ENCODE measurements at regions not wholly inside any gene's neighbourhood (a gene's known extent, or its start where the extent isn't known, plus 50 kb on each side); places are given as distances from the start of the nearest gene placed in this dataset.
"Not testable (repeated sequence)": the region's sequence is repeated elsewhere in the genome, so short reads cannot be mapped to it uniquely, and the experiment has no call there.

DNA sequence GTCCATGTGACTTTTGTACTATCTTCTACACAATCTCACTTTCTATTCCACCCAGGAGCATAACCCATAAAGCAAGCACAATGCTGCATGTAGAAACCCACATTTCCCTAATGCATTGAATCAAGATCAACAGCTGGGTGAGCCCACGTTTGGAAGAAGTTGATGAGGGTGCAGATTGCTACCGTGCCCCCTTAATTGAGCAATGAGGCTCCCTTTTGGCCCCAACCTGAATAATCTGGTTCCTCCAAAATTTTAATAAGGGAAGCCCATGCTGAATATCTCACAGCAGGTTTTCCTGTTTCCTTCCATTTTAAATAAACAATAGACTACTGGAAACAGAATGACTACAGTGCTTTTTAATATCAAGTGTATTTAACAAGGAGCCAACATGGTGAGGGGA lies 403.6 kb upstream of the SGCG start:
- Histone ChIP-seq H3K4me3 (ENCODE audit: low read length) (no peak overlapping the region), H3K27me3 (ENCODE audit: control insufficient read depth, insufficient read depth, low read length) (no peaks in the 10 kb centered on the region), H3K9me3 (replicated peaks; ENCODE audit: control insufficient read depth, low read depth, low read length) (no peaks in the 10 kb centered on the region), H3K27ac (ENCODE audit: low read length) (no peak overlapping the region), H3K4me1 (ENCODE audit: control insufficient read depth, insufficient read depth, low read length) (no peaks in the 10 kb centered on the region), H3K36me3 (ENCODE audit: control insufficient read depth, insufficient read depth, low read length) (no peaks in the 10 kb centered on the region)
- no peak for DNase-seq
- no CpG with 5 or more reads among the region's 2 CpGs for WGBS (ENCODE audit: insufficient coverage)

DNA sequence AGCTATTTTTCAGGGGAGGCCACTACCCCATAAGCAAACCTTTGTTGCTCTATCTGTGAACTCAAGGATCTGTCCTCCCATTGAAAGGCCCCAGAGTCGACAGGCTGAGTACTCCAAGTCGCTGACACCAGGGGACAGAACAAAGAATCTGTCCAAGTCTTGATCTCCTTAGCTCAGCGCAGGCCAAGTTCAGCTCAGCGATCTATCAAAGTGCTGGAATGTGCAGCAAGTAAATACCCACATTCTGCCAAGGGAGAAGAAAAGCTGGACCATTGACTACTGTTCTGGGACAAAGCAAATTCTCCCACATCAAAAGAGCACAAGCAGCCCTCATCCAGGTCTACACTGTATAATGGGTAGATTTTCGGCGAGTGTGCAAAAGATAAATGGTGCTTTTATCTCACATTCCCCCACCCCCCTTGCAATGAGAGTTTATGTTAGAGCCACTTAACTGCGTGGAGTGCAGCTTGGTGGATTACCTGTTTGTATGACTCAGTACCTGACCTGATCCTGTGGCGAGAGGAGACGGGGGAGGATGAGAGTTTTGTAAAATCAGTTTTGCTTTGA lies 391.7 kb upstream of the SGCG start:
- H3K9me3 ChIP-seq (replicated peaks; ENCODE audit: control insufficient read depth, low read depth, low read length), result no peaks in the 10 kb centered on the region
- WGBS (ENCODE audit: insufficient coverage), result 20% methylated on average over 1 of the region's 9 CpGs
- H3K4me3 ChIP-seq (ENCODE audit: low read length), result no peak overlapping the region
- no peak for DNase-seq
- no peaks in the 10 kb centered on the region for H3K27me3 ChIP-seq (ENCODE audit: control insufficient read depth, insufficient read depth, low read length)
- H3K36me3 ChIP-seq (ENCODE audit: control insufficient read depth, insufficient read depth, low read length), result no peaks in the 10 kb centered on the region
- H3K27ac ChIP-seq (ENCODE audit: low read length), result no peak overlapping the region
- H3K4me1 ChIP-seq (ENCODE audit: control insufficient read depth, insufficient read depth, low read length), result no peaks in the 10 kb centered on the region

DNA sequence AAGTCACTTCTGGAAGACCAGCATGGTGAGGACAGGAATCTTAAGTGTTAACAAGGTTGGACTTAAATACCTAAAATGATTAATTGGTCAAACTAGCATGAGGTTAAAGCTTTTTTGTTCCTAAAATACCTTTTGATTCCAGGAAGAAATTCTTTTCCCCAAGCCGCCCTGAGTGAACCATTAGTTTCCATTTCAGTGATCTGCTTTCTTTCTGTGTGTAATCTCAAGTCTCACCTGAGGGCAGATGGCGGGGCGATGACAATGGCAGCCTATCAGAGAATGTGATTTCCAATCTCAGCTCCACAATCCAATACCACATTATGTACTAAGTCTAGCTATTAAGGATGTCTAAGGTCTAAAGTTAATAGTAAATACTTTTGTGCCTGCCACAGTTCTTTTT lies 390.9 kb upstream of the SGCG start:
- 40% methylated on average over 1 of the region's 3 CpGs for WGBS (ENCODE audit: insufficient coverage)
- H3K27me3 ChIP-seq (ENCODE audit: control insufficient read depth, insufficient read depth, low read length), result no peaks in the 10 kb centered on the region
- H3K36me3 ChIP-seq (ENCODE audit: control insufficient read depth, insufficient read depth, low read length), result no peaks in the 10 kb centered on the region
- H3K9me3 ChIP-seq (replicated peaks; ENCODE audit: control insufficient read depth, low read depth, low read length), result no peaks in the 10 kb centered on the region
- DNase-seq, result no peak
- H3K27ac ChIP-seq (ENCODE audit: low read length), result no peak overlapping the region
- no peaks in the 10 kb centered on the region for H3K4me1 ChIP-seq (ENCODE audit: control insufficient read depth, insufficient read depth, low read length)
- no peak overlapping the region for H3K4me3 ChIP-seq (ENCODE audit: low read length)

DNA sequence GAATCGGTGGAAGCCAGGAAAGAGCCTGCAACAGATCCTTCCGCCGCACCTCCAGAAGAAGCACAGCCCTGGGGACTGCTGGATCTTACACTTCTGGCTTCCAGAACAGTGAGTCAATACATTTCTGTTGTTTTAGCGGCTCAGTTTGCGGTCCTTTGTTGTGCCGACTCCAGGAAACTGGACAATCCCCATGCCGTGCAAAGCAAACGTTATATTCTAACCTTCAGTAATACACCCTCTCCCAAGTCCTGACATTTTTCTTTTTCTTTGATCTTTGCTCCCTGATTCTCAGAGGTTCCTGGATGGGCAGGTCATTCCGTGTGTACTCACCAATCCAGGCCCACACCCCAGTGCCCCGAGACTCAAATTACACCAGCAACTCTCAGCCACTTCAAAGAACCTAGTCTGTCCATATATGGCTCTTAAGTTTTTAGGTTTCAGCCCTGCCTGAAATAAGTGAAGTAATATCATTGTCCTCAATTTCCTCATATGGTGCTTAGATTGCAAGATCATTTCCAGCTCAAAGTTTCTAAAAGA lies 387.1 kb upstream of the SGCG start:
- H3K4me3 ChIP-seq (ENCODE audit: low read length), result no peak overlapping the region
- H3K9me3 ChIP-seq (replicated peaks; ENCODE audit: control insufficient read depth, low read depth, low read length), result no peaks in the 10 kb centered on the region
- no peaks in the 10 kb centered on the region for H3K27me3 ChIP-seq (ENCODE audit: control insufficient read depth, insufficient read depth, low read length)
- WGBS (ENCODE audit: insufficient coverage), result 62% methylated on average over 8 of the region's 10 CpGs
- no peak for DNase-seq
- H3K4me1 ChIP-seq (ENCODE audit: control insufficient read depth, insufficient read depth, low read length), result no peaks in the 10 kb centered on the region
- H3K27ac ChIP-seq (ENCODE audit: low read length), result no peak overlapping the region
- H3K36me3 ChIP-seq (ENCODE audit: control insufficient read depth, insufficient read depth, low read length), result no peaks in the 10 kb centered on the region

DNA sequence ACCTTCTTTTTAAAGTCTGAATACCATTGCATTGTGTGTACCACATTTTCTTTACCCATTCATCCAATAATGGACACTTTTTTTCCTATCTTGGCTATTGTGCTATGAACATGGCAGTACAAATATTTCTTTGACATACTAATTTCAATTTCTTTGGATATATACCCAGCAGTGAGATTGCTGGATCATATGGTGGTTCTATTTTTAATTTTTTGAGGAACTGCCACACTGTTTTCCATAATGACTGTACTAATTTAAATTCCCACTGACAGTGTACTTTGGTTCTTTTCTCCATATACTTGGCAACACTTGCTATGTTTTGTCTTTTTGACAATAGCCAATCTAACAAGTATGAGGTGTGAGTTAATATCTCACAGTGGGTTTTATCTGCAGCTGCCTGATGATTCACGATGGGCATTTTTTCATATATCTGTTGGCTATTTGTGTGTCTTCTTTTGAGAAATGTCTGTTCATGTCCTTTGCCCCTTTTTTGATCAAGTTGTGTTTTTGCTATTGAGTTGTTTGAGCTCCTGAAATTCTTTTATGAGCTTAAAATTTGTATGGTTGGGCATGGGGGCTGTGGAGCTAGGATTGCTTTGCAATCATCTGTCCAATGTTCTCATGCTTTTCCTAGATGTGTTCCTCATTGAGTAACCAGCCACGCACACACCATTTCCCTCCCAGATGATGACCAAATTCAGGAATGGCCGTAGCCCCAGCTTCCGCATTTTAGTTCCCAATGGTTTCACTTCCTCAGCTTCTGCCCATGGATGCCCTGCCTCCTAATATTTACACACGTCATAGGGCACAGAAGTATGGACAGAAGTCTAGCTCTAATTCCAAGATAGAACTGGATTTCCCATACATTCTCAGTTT lies 380.0 kb upstream of the SGCG start:
- Histone ChIP-seq H3K4me1 (ENCODE audit: control insufficient read depth, insufficient read depth, low read length) (no peaks in the 10 kb centered on the region), H3K9me3 (replicated peaks; ENCODE audit: control insufficient read depth, low read depth, low read length) (no peaks in the 10 kb centered on the region), H3K27me3 (ENCODE audit: control insufficient read depth, insufficient read depth, low read length) (no peaks in the 10 kb centered on the region), H3K36me3 (ENCODE audit: control insufficient read depth, insufficient read depth, low read length) (no peaks in the 10 kb centered on the region), H3K27ac (ENCODE audit: low read length) (no peak overlapping the region), H3K4me3 (ENCODE audit: low read length) (no peak overlapping the region)
- WGBS (ENCODE audit: insufficient coverage), result 60% methylated on average over 2 of the region's 5 CpGs
- peak; percentile 79 for DNase-seq

DNA sequence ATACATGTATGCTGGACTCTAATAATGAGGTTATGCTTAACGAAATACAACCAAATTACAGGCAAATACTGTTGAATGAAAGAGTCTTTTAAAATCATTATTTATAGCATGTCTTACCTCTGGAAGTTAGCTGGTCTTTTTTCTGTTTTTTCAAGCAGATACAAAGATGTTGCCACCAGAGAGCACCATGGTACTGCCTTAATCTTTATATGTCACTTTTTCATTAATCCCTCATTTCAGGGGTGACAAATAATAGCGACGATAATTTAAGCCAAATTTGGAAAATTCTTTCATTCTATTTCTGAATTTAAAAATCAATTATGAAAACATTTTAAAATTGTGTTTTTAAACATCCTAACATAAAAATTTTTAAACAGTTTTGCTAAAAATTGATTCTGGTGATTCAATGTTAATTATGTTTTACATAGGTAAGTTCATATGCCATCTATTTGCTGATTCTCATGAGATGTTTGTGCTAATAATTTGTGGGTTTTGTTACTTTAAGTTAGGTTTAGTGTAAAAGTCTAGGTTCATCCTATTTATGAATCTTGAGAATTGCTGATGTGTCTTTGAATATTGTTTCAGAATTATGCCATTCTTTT lies 379.3 kb upstream of the SGCG start:
- Histone ChIP-seq H3K9me3 (replicated peaks; ENCODE audit: control insufficient read depth, low read depth, low read length) (no peaks in the 10 kb centered on the region), H3K4me3 (ENCODE audit: low read length) (no peak overlapping the region), H3K4me1 (ENCODE audit: control insufficient read depth, insufficient read depth, low read length) (no peaks in the 10 kb centered on the region), H3K27me3 (ENCODE audit: control insufficient read depth, insufficient read depth, low read length) (no peaks in the 10 kb centered on the region), H3K27ac (ENCODE audit: low read length) (no peak overlapping the region), H3K36me3 (ENCODE audit: control insufficient read depth, insufficient read depth, low read length) (no peaks in the 10 kb centered on the region)
- no CpG with 5 or more reads among the region's 3 CpGs for WGBS (ENCODE audit: insufficient coverage)
- DNase-seq, result peak; percentile 48

- Histone ChIP-seq H3K27ac (ENCODE audit: low read length) (no peak overlapping the region), H3K4me3 (ENCODE audit: low read length) (no peak overlapping the region), H3K9me3 (replicated peaks; ENCODE audit: control insufficient read depth, low read depth, low read length) (no peaks in the 10 kb centered on the region), H3K27me3 (ENCODE audit: control insufficient read depth, insufficient read depth, low read length) (no peaks in the 10 kb centered on the region), H3K4me1 (ENCODE audit: control insufficient read depth, insufficient read depth, low read length) (no peaks in the 10 kb centered on the region), H3K36me3 (ENCODE audit: control insufficient read depth, insufficient read depth, low read length) (no peaks in the 10 kb centered on the region)
- peak; percentile 39 for DNase-seq
- WGBS (ENCODE audit: insufficient coverage), result 45% methylated on average over 1 of the region's 3 CpGs
Measured at GRCh38 chr13:22812793-22813192, 368.0 kb upstream of the SGCG start.

DNA sequence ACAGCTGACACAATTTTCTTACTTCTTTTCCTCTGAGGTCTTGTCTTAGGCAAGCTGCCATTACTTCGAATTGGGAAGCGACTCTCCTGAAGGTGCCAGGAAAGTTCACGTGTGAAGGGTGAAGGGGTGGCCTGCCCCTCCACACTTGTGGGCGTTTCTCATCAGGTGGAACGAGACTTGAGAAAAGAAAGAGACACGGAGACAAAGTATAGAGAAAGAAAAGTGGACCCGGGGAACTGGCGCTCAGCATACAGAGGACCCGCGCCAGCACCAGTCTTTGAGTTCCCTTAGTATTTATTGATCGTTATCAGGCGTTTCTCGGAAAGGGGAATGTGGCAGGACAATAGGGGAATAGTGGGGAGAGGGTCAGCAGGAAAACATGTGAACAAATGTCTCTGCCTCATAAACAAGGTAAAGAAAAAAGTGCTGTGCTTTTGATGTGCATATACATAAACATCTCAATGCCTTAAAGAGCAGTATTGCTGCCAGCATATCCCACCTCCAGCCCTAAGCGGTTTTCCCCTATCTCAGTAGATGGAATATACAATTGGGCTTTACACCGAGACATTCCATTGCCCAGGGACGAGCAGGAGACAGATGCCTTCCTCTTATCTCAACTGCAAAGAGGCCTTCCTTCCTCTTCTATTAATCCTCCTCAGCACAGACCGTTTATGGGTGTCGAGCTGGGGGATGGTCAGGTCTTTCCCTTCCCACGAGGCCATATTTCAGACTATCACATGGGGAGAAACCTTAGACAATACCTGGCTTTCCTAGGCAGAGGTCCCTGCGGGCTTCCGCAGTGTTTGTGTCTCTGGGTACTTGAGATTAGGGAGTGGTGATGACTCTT lies 367.0 kb upstream of the SGCG start:
- H3K4me3 ChIP-seq (ENCODE audit: low read length); H3K27me3 ChIP-seq (ENCODE audit: control insufficient read depth, insufficient read depth, low read length); H3K27ac ChIP-seq (ENCODE audit: low read length); DNase-seq; H3K9me3 ChIP-seq (replicated peaks; ENCODE audit: control insufficient read depth, low read depth, low read length); H3K36me3 ChIP-seq (ENCODE audit: control insufficient read depth, insufficient read depth, low read length); H3K4me1 ChIP-seq (ENCODE audit: control insufficient read depth, insufficient read depth, low read length): not testable (repeated sequence)
- WGBS (ENCODE audit: insufficient coverage), result 40% methylated on average over 11 of the region's 21 CpGs

DNA sequence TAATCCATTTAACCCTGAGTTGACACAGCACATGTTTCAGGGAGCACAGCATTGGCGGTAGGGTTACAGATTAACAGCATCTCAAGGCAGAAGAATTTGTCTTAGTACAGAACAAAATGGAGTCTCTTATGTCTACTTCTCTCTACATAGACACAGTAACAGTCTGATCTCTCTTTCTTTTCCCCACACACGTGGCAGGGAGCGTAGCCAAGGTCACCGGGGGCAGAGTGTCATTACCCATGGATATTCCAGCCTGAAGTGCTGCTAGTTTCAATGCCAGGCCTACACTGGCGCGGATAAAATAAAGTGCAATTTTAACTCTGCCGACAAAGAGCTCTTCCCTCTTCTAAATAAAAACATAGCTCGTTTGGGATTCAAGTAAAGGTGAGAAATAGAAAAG lies 366.3 kb upstream of the SGCG start:
- H3K36me3 ChIP-seq (ENCODE audit: control insufficient read depth, insufficient read depth, low read length); H3K4me1 ChIP-seq (ENCODE audit: control insufficient read depth, insufficient read depth, low read length); DNase-seq; H3K9me3 ChIP-seq (replicated peaks; ENCODE audit: control insufficient read depth, low read depth, low read length); H3K27me3 ChIP-seq (ENCODE audit: control insufficient read depth, insufficient read depth, low read length); H3K4me3 ChIP-seq (ENCODE audit: low read length); H3K27ac ChIP-seq (ENCODE audit: low read length): not testable (repeated sequence)
- WGBS (ENCODE audit: insufficient coverage), result 61% methylated on average over 3 of the region's 8 CpGs

DNA sequence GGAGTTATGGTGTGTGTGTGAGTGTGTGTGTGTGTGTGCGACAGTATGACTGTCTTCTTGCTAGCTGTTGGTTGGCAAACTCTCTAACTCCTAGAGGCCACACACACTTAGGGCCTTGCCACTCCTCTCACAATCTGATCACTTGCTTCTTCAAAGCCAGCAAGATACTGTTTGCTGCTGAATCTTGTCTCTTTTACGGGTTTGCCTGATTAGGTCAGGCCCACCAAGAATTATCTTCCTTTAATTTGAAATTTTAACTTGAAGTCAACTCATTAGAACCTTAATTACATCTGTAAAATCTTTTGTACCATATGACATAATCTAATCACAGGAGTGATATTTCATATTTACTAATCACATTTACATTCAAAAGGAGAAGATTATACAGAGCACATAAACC lies 359.2 kb upstream of the SGCG start:
- Histone ChIP-seq H3K36me3 (ENCODE audit: control insufficient read depth, insufficient read depth, low read length) (no peaks in the 10 kb centered on the region), H3K4me3 (ENCODE audit: low read length) (no peak overlapping the region), H3K27me3 (ENCODE audit: control insufficient read depth, insufficient read depth, low read length) (no peaks in the 10 kb centered on the region), H3K27ac (ENCODE audit: low read length) (no peak overlapping the region), H3K9me3 (replicated peaks; ENCODE audit: control insufficient read depth, low read depth, low read length) (no peaks in the 10 kb centered on the region), H3K4me1 (ENCODE audit: control insufficient read depth, insufficient read depth, low read length) (no peaks in the 10 kb centered on the region)
- no CpG with 5 or more reads among the region's 2 CpGs for WGBS (ENCODE audit: insufficient coverage)
- DNase-seq, result no peak

Measured in muscle of leg (tissue), 3 donors.